ENCODE measurements at regions not wholly inside any gene's neighbourhood (a gene's known extent, or its start where the extent isn't known, plus 50 kb on each side); places are given as distances from the start of the nearest gene placed in this dataset.
"Not testable (repeated sequence)": the region's sequence is repeated elsewhere in the genome, so short reads cannot be mapped to it uniquely, and the experiment has no call there.

- DNase-seq, result no peak
Measured at GRCh38 chr18:59799383-59800015, 100.3 kb upstream of the PMAIP1 start.

DNA sequence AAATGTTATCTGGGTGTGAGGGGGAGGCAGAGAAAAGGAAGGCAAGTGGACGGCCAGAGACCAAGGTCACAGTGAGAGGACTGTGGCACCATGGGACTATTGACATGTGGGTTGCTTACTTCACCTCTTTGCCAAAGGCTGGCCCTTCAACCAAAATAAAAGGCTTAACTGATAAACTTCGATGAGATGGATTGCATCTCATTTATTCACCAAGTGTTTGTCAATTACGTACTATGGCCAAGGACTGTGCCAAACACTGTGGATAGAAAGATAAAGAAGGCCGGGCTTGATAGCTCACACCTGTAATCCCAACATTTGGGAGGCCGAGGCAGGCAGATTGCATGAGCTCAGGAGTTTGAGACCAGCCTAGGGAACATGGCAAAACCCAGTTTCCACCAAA, 98.7 kb upstream of the CCBE1 start:
- DNase-seq, result no peak

- no peak for DNase-seq
Measured at GRCh38 chr18:59792353-59792752, 95.1 kb upstream of the CCBE1 start.

DNA sequence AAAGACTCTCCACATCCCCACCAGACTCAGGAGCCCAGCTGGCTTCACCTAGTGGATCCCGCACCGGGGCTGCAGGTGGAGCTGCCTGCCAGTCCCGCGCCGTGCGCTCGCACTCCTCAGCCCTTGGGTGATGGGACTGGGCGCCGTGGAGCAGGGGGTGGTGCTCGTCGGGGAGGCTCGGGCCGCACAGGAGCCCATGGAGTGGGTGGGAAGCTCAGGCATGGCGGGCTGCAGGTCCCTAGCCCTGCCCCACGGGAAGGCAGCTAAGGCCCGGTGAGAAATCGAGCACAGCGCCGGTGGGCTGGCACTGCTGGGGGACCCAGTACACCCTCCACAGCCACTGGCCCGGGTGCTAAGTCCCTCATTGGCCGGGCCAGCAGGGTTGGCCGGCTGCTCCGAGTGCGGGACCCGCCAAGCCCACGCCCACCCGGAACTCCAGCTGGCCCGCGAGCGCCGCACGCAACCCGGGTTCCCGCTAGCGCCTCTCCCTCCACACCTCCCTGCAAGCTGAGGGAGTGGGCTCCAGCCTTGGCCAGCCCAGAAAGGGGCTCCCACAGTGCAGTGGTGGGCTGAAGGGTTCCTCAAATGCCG, 93.2 kb upstream of the CCBE1 start:
- DNase-seq, result not testable (repeated sequence)

- DNase-seq, result no peak
Measured at GRCh38 chr18:59788791-59789106, 91.5 kb upstream of the CCBE1 start.

- DNase-seq, result no peak
Measured at GRCh38 chr18:59787998-59788790, 91.0 kb upstream of the CCBE1 start.

- DNase-seq, result no peak
Measured at GRCh38 chr18:59784694-59785093, 87.5 kb upstream of the CCBE1 start.

GRCh38 chr18:59783138-59783537, 85.9 kb upstream of the CCBE1 start:
- no peak for DNase-seq

GRCh38 chr18:59779979-59780378, 82.8 kb upstream of the CCBE1 start:
- DNase-seq, result no peak

- no peak for DNase-seq
Measured at GRCh38 chr18:59778434-59778833, 81.2 kb upstream of the CCBE1 start.

DNA sequence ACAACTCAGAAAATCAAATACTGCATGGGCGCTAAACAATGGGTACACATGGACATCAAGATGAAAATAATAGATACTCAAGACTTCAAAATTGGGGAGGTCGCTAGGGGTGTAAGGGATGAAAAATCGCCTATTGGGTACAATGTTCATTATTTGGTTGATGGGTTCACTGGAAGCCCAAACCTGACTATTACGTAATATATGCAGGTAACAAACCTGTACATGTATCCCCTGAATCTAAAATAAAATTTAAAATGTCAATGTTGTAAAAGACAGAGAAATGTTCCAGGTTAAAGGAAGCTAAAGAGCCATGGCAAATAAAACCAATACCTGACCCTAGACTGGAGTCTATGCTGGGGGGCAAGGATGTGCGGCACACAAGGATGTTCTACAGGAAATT, 80.4 kb upstream of the CCBE1 start:
- no peak for DNase-seq

GRCh38 chr18:59769129-59769865, 72.1 kb upstream of the CCBE1 start:
- DNase-seq, result no peak

DNA sequence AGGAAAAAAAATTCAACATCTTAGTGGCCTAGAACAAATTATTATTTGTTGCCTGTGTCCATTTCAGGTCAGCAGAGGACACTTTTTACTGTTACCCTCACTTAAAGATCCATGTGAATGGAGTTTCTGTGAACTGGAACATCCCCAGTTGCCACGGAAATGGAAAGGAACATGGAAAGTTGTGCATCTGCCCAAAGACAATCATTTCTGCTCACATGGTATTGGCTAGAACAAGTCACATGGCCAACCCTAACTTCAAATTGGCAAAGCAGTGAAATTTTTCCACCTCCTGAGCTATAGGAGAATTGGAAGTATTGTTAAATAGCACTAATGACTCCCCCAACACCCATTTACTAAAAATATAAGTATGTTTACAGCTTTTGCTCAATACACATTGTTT, 71.2 kb upstream of the CCBE1 start:
- no peak for DNase-seq

DNA sequence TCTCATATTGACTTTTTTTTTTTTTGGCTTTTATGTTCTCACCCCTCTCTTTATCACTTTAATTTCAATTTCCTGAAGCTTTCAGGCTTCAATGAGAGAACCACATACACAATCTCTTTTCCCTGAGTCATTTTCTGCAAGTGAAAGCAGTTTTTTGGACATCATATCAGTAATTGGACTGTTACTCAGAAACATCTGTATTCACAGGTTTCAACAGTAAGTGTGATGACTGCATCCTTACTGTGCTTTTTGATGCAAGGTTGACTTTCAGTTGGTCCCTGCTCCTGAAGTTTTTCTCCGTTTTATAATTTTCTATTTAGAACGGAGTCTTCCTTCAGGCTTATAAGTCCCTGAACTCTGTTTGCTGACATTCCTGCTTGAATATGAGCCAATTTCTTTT, 70.5 kb upstream of the CCBE1 start:
- no peak for DNase-seq

- DNase-seq, result no peak
Measured at GRCh38 chr18:59765343-59765742, 68.1 kb upstream of the CCBE1 start.

DNA sequence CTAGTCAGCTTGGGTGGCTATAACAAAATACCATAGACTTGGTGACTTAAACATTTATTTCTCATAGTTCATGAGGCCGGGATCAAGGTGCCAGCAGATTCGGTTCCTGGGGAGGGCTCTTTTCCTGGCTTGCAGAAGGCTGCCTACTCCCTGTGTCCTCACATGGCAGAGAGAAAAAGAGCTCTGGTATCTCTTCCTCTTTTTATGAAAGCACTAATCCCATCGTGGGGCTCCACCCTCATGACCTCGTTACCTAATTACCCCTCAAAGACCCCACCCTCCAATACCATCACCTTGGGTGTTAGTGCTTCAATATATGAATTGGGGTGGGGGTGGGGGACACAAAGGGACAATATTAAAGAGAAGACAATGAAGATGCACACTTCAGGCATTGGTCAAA, 67.1 kb upstream of the CCBE1 start:
- DNase-seq, result no peak

- no peak for DNase-seq
Measured at GRCh38 chr18:59763541-59764136, 66.4 kb upstream of the CCBE1 start.

GRCh38 chr18:59760619-59761600, 63.7 kb upstream of the CCBE1 start:
- no peak for DNase-seq

DNA sequence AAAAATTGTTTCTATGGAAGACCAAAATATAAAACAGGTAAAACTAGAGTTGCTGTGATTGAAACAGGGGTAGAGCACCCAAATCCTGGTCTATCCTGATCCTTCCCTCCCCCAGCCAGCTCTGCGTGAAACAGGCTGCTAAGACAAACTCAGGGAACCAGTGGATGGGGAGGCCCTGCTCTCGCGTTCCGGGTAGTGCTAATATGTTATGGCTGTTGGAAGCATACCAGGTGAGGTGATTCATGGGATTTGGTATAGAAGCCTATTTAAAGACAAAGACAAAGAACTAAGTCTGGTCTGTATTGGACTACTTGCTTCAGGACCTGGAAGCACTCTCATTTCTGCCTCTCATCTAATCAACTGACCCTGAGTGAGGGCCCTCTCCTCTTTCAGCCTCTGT, 63.0 kb upstream of the CCBE1 start:
- no peak for DNase-seq

DNA sequence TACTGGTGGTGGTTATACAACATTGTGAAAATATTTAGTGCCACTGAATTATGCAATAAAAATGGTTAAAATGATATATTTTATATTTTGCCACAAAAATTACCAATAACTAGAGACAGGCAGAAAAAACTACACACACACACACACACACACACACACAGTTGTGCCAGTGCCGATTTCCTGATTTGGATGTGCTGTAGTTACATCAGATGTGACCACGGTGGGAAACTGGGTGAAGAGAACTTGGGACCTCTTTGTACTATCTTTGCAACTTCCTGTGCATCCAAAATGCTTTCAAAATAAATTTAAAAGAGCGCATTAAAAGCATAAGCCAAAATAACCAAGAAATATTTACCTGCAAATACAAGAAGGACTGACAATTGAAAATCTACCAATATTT, 61.6 kb upstream of the CCBE1 start:
- no peak for DNase-seq

DNA sequence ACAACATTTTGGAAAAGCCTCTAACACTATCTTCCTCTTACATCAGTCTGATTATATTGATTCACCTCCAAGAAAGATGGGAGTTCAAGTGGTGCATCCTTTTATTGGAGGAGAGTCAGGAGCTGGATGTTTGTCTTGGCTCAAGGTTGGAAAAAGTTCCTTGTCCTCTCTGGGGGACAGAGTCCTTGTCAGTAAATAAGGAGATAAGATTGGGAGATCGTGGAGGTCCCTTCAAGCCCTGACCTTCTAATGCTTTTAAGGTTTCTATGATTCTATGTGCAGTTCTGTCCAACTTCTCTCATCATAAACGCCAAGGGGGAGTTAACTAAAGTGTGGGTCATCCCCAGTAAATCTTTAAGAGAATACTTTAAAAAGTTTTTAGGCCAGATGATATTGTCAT, 60.9 kb upstream of the CCBE1 start:
- DNase-seq, result no peak

GRCh38 chr18:59752666-59753065, 55.4 kb upstream of the CCBE1 start:
- DNase-seq, result no peak

Data from left hindlimb (tissue), 1 donor.